Femur (tissue), 1 donor: ENCODE measurements at regions not wholly inside any gene's neighbourhood (a gene's known extent, or its start where the extent isn't known, plus 50 kb on each side); places are given as distances from the start of the nearest gene placed in this dataset.

Experiments
- DNase-seq: peaks from one replicate; pipeline ENCODE4 v3.0.0-alpha.2; 2017

GRCh38 chr13:102933523-102933922 lies 87.7 kb downstream of the ERCC5 start:
- no peak for DNase-seq

GRCh38 chr13:102933122-102933521 lies 87.3 kb downstream of the ERCC5 start:
- DNase-seq, result no peak

GRCh38 chr13:102932331-102932730 lies 86.5 kb downstream of the ERCC5 start:
- DNase-seq, result no peak

- DNase-seq, result no peak
Measured at GRCh38 chr13:102930566-102930965, 84.7 kb downstream of the ERCC5 start.

- DNase-seq, result no peak
Measured at GRCh38 chr13:102928941-102929675, 83.3 kb downstream of the ERCC5 start.
